ENCODE measurements at regions not wholly inside any gene's neighbourhood (a gene's known extent, or its start where the extent isn't known, plus 50 kb on each side); places are given as distances from the start of the nearest gene placed in this dataset.

DNA sequence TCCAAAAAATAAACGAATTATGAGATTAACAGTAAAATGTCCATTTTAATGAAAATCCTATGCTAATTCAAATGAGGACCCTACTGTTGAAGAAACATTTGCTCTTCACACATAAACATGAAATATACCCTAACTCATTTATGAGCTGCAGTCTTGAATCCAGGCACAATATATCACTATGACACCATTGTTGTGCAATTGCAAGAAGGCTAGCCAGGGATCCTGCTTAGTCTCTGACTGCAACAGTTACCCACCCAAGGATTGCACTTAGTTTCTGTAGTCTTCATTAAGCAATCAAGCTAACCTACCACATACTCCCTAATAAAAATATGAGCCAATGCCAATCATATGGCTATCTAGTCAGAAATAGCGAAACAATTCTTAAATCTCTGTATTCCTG lies 981.0 kb upstream of the FAT3 start:
- TF ChIP-seq, protein P1, sequence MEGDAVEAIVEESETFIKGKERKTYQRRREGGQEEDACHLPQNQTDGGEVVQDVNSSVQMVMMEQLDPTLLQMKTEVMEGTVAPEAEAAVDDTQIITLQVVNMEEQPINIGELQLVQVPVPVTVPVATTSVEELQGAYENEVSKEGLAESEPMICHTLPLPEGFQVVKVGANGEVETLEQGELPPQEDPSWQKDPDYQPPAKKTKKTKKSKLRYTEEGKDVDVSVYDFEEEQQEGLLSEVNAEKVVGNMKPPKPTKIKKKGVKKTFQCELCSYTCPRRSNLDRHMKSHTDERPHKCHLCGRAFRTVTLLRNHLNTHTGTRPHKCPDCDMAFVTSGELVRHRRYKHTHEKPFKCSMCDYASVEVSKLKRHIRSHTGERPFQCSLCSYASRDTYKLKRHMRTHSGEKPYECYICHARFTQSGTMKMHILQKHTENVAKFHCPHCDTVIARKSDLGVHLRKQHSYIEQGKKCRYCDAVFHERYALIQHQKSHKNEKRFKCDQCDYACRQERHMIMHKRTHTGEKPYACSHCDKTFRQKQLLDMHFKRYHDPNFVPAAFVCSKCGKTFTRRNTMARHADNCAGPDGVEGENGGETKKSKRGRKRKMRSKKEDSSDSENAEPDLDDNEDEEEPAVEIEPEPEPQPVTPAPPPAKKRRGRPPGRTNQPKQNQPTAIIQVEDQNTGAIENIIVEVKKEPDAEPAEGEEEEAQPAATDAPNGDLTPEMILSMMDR (conservative IDR thresholded peaks at IDR 0.05 in 1 of 2, IDR thresholded peaks at IDR 0.05 in 1 of 2; ENCODE audit: extremely low read depth in 1 of 2, insufficient read depth in 1 of 2, low read depth in 1 of 2, low read length in 2 of 2) = no peak
- no peak for TF ChIP-seq EZH2 (IDR thresholded peaks at IDR 0.05; ENCODE audit: borderline replicate concordance, low read length)
